Uterus (tissue), 2 donors: ENCODE measurements at regions not wholly inside any gene's neighbourhood (a gene's known extent, or its start where the extent isn't known, plus 50 kb on each side); places are given as distances from the start of the nearest gene placed in this dataset.

Experiments used
- POLR2A ChIP-seq, 2 donors: fragments of 450-650 bp; IDR thresholded peaks; one replicate each; pipeline ENCODE4 v1.6.1; 2016; ENCODE audit warnings: antibody characterized with exemption in 2 of 2, mild to moderate bottlenecking in 1 of 2, moderate library complexity in 1 of 2
- TF ChIP-seq, protein P1 (sequence below), 4 experiments: fragments of 200-600 bp in 2 of 4; fragments of 450-650 bp in 2 of 4; sonication (generic) in 2 of 4; IDR thresholded peaks; one replicate each; pipeline ENCODE4 v1.5.1; 2016 to 2019; ENCODE audit warnings: antibody characterized with exemption in 4 of 4, mild to moderate bottlenecking in 2 of 4, moderate library complexity in 1 of 4

GRCh38 chr2:122019724-122020123, 264.3 kb downstream of the TSN start:
- TF ChIP-seq, protein P1, sequence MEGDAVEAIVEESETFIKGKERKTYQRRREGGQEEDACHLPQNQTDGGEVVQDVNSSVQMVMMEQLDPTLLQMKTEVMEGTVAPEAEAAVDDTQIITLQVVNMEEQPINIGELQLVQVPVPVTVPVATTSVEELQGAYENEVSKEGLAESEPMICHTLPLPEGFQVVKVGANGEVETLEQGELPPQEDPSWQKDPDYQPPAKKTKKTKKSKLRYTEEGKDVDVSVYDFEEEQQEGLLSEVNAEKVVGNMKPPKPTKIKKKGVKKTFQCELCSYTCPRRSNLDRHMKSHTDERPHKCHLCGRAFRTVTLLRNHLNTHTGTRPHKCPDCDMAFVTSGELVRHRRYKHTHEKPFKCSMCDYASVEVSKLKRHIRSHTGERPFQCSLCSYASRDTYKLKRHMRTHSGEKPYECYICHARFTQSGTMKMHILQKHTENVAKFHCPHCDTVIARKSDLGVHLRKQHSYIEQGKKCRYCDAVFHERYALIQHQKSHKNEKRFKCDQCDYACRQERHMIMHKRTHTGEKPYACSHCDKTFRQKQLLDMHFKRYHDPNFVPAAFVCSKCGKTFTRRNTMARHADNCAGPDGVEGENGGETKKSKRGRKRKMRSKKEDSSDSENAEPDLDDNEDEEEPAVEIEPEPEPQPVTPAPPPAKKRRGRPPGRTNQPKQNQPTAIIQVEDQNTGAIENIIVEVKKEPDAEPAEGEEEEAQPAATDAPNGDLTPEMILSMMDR (IDR thresholded peaks at IDR 0.05) = no peak
- TF ChIP-seq POLR2A (IDR thresholded peaks at IDR 0.05) = no peak
